ENCODE measurements at regions not wholly inside any gene's neighbourhood (a gene's known extent, or its start where the extent isn't known, plus 50 kb on each side); places are given as distances from the start of the nearest gene placed in this dataset.

GRCh38 chr22:22954656-22955055 is 67.0 kb downstream of the IGLL5 start:
- H3K4me3 ChIP-seq (ENCODE audit: low read depth, low read length): no peak overlapping the region
- peak; percentile 82 for TF ChIP-seq CTCF (IDR thresholded peaks at IDR 0.05; ENCODE audit: borderline replicate concordance, insufficient read depth, low read depth, low read length)

- H3K4me3 ChIP-seq (ENCODE audit: low read depth, low read length): no peak overlapping the region
- 0 out of 2 replicates have a peak, but pooled peaks have one; percentile 0 for TF ChIP-seq CTCF (IDR thresholded peaks at IDR 0.05; ENCODE audit: borderline replicate concordance, insufficient read depth, low read depth, low read length)
These were observed 67.7 kb downstream of the IGLL5 start for GRCh38 chr22:22955276-22955798.

- H3K4me3 ChIP-seq (ENCODE audit: low read depth, low read length): no peak overlapping the region
- TF ChIP-seq CTCF (IDR thresholded peaks at IDR 0.05; ENCODE audit: borderline replicate concordance, insufficient read depth, low read depth, low read length): peak; percentile 80
These were observed 68.4 kb downstream of the IGLL5 start for GRCh38 chr22:22955866-22956535.

GRCh38 chr22:22957090-22957489 is 69.5 kb downstream of the IGLL5 start:
- H3K4me3 ChIP-seq (ENCODE audit: low read depth, low read length): no peak overlapping the region
- TF ChIP-seq CTCF (IDR thresholded peaks at IDR 0.05; ENCODE audit: borderline replicate concordance, insufficient read depth, low read depth, low read length): no peak

- no peak for TF ChIP-seq CTCF (IDR thresholded peaks at IDR 0.05; ENCODE audit: borderline replicate concordance, insufficient read depth, low read depth, low read length)
- H3K4me3 ChIP-seq (ENCODE audit: low read depth, low read length): no peak overlapping the region
These were observed 71.0 kb downstream of the IGLL5 start for GRCh38 chr22:22958621-22959020.

GRCh38 chr22:22959147-22959827 is 71.7 kb downstream of the IGLL5 start:
- TF ChIP-seq CTCF (IDR thresholded peaks at IDR 0.05; ENCODE audit: borderline replicate concordance, insufficient read depth, low read depth, low read length): peak; percentile 68; the same call in 1 of the 2 replicates
- H3K4me3 ChIP-seq (ENCODE audit: low read depth, low read length): no peak overlapping the region

GRCh38 chr22:22960307-22960706 is 72.7 kb downstream of the IGLL5 start:
- H3K4me3 ChIP-seq (ENCODE audit: low read depth, low read length): no peak overlapping the region
- TF ChIP-seq CTCF (IDR thresholded peaks at IDR 0.05; ENCODE audit: borderline replicate concordance, insufficient read depth, low read depth, low read length): no peak

Measured in GM12875 (cell line).